LNCaP clone FGC (cell line): ENCODE measurements at regions not wholly inside any gene's neighbourhood (a gene's known extent, or its start where the extent isn't known, plus 50 kb on each side); places are given as distances from the start of the nearest gene placed in this dataset.

Experiments used
- DNase-seq: peaks from one replicate; pipeline ENCODE4 v3.0.0-alpha.2; 2011; ENCODE audit warnings: low read depth
- H3K4me3 ChIP-seq: 2 replicates; pipeline ENCODE4 v1.5.1; 2011; ENCODE audit warnings: mild to moderate bottlenecking, low read depth, low read length, control low read depth
- CTCF ChIP-seq: IDR thresholded peaks from 2 replicates; pipeline ENCODE4 v1.5.1; 2012; ENCODE audit warnings: mild to moderate bottlenecking; ENCODE audit not compliant: control insufficient read depth, insufficient read depth; ENCODE audit errors: extremely low read depth

GRCh38 chr4:44056721-44057151, 391.9 kb downstream of the KCTD8 start:
- no peak overlapping the region for H3K4me3 ChIP-seq
- TF ChIP-seq CTCF: no peak
- no peak for DNase-seq

DNA sequence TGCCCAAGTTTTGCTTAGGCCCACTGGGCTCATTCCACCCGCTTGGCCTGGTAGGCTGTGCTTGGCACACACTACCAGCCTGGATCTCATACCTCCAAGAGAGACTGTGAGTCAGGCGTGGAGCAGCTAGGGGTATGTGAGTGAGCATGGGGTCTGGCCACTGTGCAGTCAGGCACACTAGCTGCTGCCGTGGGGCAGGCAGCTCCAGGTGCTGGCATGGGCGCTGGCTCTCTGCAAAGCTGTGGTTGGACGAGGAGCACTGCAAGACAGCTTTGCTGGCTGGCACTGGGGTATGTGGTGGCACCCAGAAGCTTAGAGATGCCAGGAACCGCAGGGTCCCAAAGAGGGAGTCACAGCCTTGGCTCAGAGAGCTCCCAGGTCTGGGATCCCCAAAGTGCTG, 377.8 kb downstream of the KCTD8 start:
- no peak overlapping the region for H3K4me3 ChIP-seq
- no peak for DNase-seq
- TF ChIP-seq CTCF: no peak

DNA sequence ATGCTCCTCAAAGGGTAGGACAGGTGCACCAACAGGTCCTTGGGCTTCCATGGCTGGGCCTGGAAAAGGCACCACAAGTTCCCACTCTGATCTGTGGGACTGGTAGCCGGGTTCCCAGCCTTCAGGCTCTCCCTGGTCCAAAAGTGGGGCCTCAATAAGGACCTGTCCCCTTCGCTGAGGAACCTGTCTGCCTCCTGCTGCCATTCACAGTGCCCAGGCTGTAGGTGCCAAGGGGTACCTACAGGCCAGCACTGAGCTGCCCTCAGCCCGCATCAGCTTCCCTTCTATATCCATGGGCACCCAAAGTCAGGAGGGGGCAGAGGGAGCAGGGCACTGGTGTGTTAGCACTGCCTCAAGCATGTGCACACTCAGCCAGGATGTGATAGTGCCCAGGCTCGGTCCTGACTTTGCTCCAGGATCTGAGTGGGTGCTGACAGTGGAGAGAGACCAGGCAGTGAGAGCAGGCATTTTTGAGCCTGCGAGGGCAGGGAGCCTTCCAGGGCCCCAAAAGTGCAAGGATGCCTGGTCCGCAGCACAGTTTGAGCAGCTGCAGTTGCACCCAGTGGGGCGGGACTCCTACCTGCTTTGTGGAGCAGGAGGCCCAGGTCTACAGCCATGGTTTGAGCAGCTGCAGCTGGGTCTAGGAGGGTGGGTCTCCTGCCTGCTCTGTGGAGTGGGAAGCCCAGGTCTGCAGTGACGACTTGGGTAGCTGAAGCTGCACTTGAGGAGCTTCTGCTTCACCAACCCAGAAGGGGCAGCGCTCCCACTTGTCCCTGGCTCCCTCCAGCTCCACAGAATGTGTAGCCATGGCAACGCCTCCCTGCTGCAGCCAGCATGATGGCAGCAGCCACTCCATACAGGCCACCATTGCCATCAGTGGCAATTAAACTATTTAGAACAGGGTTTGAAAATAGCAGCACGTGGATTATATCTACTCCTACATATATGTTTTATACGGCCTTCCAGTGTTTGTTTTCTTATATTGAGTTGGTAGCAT, 376.4 kb downstream of the KCTD8 start:
- H3K4me3 ChIP-seq: no peak overlapping the region

GRCh38 chr4:44086753-44087152, 361.9 kb downstream of the KCTD8 start:
- H3K4me3 ChIP-seq: no peak overlapping the region
- TF ChIP-seq CTCF: no peak
- DNase-seq: no peak

More for the DNA sequence above, 376.4 kb downstream of the KCTD8 start:
- TF ChIP-seq CTCF: no peak
- no peak for DNase-seq

DNA sequence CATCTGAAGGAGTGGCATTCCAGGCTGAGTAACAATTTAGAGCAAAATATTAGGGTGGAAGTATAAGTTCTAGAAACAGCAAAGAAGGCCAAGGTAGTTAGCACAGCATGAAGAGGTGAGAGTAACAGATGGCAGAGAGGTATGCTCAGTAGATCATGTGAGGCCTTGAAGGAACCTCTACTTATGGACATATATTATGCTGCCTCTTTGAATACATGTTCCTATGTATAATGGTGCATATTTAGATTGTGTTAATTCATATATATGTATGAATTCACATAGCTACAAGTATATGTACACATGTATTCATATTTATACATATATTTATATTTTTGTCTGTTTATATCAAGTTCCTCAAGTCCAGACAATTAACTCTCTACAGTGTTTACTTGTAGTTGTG, 355.2 kb downstream of the KCTD8 start:
- no peak for DNase-seq
- no peak for TF ChIP-seq CTCF
- no peak overlapping the region for H3K4me3 ChIP-seq

- no peak for DNase-seq
- no peak for TF ChIP-seq CTCF
- no peak overlapping the region for H3K4me3 ChIP-seq
Observed at GRCh38 chr4:44098973-44099372, 349.6 kb downstream of the KCTD8 start.
